ENCODE measurements at regions not wholly inside any gene's neighbourhood (a gene's known extent, or its start where the extent isn't known, plus 50 kb on each side); places are given as distances from the start of the nearest gene placed in this dataset.
"Not testable (repeated sequence)": the region's sequence is repeated elsewhere in the genome, so short reads cannot be mapped to it uniquely, and the experiment has no call there.

GRCh38 chr1:58076258-58076657 lies 470.3 kb downstream of the OMA1 start:
- DNase-seq (ENCODE audit: low read depth in 4 of 4, low spot score in 3 of 4) = no peak

DNA sequence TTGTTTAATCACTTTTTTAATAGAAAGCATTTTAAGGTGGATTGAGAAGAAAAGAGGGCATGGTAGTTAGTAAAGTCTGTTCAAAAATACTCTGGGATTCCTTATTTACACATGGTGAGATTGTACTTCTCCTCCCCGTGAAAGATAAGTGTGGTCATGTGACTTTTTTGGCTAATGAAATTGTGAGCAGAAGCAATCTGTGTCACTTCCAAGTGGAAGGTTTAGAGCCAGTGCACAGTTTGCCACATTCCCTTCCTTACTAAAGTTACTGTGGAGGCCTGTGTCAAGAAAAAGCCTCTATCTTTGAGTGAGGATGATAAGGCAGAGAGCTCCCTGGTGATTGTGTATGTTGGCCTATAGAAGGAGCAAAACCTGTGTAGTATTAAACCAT lies 471.3 kb downstream of the OMA1 start:
- DNase-seq (ENCODE audit: low read depth in 4 of 4, low spot score in 3 of 4) = no peak

DNA sequence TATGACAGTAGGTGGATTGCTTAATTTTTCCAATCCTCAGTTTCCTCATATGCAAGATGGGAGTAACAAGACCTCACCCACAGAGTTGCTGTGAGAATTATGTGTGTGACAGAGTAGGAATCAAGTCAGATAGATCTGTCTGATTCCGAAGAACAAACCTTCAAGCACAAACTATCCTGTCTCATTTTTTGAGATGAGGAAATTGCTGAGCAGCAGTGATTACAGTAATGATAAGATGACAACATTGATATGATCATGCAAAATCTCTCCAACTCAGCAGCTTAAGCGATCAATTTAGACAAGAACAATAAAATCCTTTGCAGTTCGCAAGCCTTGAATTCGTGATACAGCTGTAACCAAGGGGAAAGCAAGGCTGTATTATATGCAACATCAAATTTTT lies 474.1 kb downstream of the OMA1 start:
- DNase-seq (ENCODE audit: low read depth in 4 of 4, low spot score in 3 of 4) = no peak

GRCh38 chr1:58067082-58067481 lies 479.4 kb downstream of the OMA1 start:
- DNase-seq (ENCODE audit: low read depth in 4 of 4, low spot score in 3 of 4) = no peak

DNA sequence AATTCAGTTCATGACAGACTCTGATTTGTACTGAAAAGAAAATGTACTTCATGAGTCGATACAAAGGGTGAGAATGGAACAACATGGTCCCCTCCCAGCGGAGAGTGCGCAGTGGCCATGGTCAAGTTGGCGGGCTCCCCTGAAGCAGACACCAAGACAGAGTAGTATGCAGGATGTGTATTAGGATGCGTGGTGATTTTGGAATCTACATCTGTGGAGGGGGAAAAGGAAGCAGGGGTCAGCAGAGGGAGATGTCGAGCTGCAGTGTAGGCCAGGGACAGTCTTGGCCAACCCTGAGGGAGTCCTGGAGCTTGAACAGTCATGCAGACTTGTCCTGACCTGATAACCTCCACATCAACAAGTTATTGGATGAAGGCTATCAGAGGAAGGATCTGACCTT lies 481.0 kb downstream of the OMA1 start:
- no peak for DNase-seq (ENCODE audit: low read depth in 4 of 4, low spot score in 3 of 4)

DNA sequence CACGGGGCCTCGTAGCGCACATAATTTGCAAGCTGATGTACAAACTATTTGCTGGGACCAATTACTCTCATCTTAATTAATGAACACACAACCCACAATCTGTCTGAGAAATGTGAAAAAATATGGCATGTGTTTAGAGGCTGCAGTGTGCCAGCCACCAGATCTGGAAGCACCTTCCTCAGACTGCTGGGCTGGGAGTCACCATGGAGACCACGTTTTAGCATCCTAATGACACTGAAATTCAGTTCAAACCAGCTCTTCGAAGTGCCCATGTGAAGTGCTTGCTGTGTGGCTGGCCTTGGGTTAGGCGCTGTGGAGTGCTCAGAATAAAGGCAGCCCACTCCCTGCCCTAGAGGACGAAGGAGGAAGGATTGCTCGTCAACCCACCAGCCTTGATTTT lies 482.4 kb downstream of the OMA1 start:
- DNase-seq (ENCODE audit: low read depth in 4 of 4, low spot score in 3 of 4) = no peak

GRCh38 chr1:58063095-58063494 lies 483.4 kb downstream of the OMA1 start:
- DNase-seq (ENCODE audit: low read depth in 4 of 4, low spot score in 3 of 4) = no peak

DNA sequence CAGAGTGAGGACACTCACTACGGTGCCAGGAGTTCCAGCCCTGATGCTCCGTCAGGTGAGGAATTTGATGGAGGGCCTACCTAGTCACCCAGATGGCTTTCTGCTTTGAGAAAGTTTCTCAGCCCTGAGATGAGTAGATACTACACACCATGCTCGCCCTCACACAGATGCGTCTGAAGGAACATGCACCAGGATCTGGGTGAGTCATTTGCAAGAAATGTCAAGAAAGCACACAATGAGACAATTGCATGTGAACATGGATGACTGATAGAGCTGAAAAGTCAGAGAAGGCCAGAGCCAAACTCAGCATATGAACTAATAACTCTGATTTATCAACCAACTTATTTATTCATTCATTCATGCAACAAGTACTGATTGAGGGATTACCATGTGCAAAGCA lies 483.9 kb downstream of the OMA1 start:
- DNase-seq (ENCODE audit: low read depth in 4 of 4, low spot score in 3 of 4) = no peak

DNA sequence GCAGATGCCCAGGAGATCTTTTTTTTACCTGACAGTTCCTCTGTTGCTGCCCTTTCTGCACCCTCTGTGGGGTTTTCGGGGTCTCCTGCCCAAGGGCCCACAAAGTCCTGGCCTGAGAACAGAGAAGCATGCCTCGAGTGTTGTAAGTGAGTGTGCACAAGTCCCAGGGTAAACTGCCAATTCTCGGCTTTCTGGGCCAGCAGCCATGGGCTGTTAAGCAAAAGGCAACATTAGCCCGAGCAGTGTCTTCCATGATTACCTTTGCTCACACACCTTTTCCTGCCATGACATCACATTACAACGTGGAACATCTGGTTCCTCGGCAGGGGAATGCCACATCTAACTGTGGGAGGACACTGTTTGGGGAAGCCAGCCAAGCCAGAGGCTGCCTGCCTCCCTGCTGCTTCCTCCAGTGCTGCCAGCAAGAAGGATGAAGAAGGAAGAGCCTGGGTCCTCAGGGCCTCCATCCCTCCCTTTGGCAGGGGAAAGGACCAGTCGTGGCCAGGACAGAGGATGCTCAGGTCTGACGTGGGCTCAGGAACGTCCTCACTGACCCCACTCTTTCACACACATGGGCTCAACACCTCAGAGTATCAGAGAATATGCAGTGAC lies 485.9 kb downstream of the OMA1 start:
- no peak for DNase-seq (ENCODE audit: low read depth in 4 of 4, low spot score in 3 of 4)

DNA sequence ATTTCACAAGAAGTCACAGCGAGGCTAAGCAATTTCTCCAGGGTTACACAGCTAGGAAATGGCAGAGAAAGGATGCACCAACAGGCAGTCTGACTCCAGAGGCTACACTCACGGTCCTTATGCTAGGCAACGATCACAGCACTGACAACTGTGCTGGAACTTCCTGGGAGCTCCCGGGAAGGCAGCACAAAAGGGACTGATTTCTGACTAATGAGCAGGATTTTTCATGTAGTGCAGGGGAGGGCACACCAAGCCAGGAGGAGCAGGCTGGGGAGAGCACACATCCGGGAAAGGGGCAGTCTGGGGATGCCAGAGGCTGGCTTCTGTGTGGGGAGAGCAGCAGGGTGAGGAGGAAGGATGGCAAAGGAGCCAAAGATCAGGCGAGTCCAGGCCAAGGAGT lies 486.7 kb downstream of the OMA1 start:
- no peak for DNase-seq (ENCODE audit: low read depth in 4 of 4, low spot score in 3 of 4)

DNA sequence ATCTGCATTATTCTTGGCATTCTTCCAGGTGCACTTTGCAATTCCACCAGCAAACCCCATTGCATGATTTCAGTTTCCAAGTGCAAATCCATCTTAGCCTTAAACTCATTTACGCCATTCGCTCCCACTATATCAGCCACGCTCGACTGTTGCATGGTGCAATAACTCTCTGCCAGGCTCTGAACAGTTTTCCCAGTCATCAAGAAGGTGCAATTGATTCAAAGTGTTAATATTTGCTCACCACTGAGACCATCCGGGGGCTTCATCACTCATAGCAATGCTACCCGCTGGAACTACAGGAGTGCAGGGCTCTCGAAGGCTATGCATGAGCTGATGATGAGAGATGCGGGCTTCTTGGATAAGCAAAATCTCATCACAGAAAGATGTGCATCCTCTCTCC lies 488.2 kb downstream of the OMA1 start:
- DNase-seq (ENCODE audit: low read depth in 4 of 4, low spot score in 3 of 4) = no peak

GRCh38 chr1:58057826-58058225 lies 488.7 kb downstream of the OMA1 start:
- DNase-seq (ENCODE audit: low read depth in 4 of 4, low spot score in 3 of 4) = no peak

DNA sequence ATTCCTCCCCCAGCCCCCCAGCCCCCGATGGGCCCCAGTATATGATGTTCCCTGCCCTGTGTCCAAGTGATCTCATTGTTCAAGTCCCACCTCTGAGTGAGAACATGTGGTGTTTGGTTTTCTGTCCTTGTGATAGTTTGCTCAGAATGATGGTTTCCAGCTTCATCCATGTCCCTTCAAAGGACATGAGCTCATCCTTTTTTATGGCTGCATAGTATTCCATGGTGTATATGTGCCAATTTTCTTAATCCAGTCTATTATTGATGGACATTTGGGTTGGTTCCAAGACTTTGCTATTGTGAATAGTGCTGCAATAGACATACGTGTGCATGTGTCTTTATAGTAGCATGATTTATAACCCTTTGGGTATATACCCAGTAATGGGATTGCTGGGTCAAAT lies 495.3 kb downstream of the OMA1 start:
- DNase-seq (ENCODE audit: low read depth in 4 of 4, low spot score in 3 of 4) = not testable (repeated sequence)

GRCh38 chr1:58047265-58047858 lies 499.2 kb downstream of the OMA1 start:
- no peak for DNase-seq (ENCODE audit: low read depth in 4 of 4, low spot score in 3 of 4)

DNA sequence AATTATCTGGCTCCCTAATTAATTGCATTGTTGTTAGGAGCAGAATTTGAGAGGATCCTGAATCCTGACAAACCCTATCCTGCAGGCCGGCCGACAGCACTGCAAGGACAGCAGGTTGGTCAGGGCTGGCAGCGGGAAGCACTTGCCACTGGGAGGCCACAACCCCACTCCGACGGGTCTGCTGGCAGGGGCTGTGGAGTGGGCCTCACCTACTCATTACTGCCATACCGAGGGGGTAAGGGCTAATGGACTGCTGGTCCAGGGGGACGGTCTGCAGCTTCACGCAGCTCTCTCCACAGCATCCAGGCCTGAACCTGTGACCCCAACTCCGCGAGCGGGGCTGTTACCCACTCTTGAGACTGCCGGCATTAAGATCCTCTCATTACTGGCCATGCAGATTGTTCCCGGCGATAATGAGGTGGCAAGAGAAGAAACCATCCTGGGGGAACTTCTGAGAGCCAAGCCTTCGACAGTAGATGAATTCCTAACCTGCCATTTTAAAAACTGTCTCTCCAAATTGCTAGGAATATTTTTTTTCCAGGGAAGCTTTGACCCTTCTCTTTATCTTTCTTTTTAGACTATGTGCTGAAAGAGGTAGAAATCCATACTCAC lies 501.3 kb downstream of the OMA1 start:
- no peak for DNase-seq (ENCODE audit: low read depth in 4 of 4, low spot score in 3 of 4)

GRCh38 chr1:58041621-58042020 lies 504.9 kb downstream of the OMA1 start:
- DNase-seq (ENCODE audit: low read depth in 4 of 4, low spot score in 3 of 4) = no peak

- DNase-seq (ENCODE audit: low read depth in 4 of 4, low spot score in 3 of 4) = no peak
Measured at GRCh38 chr1:58038574-58038973, 508.0 kb downstream of the OMA1 start.

- DNase-seq (ENCODE audit: low read depth in 4 of 4, low spot score in 3 of 4) = no peak
Measured at GRCh38 chr1:58035523-58035922, 511.0 kb downstream of the OMA1 start.

DNA sequence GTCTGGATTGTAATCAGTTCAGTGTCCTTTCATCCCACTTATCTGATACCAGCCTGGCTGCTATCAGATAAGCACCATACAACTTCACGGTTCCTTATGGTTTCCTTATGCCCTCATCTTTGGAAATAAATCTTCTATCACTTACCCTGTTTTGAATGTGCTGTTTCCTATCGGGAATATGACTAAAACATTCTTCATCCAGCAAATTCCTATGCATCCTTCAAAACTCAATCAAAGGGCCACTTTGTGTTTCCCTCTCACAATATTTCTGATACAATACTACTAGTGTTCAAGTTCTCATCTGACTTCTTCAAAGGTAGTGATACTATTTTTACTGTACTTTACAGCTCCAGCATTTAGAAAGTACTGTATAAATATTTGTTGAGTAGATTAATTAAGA lies 513.2 kb downstream of the OMA1 start:
- DNase-seq (ENCODE audit: low read depth in 4 of 4, low spot score in 3 of 4) = no peak

DNA sequence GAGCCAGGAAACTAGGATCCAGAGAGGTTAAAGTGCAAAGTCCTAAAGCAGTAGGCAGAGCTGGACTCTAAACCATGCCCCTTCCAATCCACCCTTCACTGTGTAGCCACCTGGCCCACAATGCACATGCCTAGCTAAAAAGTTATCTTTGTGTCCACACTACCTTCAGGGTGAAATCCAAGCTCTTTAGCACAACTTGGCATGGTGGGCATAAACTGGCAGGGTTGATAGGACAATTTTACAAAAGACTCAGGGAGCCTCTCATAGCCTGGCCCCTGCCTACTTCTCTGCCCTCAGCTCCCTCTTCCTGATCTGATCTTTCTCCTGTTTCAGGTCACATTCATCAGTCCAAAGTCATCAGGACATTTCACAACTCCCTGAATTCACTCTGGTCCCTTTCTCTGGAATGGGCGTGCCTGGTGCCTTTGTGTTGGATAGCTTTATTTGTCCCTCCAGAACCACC lies 513.9 kb downstream of the OMA1 start:
- DNase-seq (ENCODE audit: low read depth in 4 of 4, low spot score in 3 of 4) = no peak

DNA sequence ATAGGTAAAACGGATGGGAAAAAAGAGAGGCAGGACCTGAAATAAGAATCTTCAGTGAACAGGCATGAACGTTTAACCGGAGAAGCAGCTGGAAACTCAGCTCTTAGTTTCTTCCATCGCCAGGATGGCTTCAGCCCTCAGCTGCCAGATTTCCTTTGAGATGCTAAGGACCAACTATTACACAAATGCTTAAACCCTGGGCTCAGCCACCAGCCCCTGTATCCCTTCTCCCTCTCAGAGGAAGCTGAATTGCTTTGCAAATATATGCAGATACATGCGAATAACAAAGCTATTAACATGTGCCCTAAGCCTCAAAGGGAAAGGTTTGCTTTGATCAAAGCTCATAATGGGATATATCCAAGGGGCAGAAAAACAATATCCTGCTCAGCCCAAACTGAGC lies 515.1 kb downstream of the OMA1 start:
- no peak for DNase-seq (ENCODE audit: low read depth in 4 of 4, low spot score in 3 of 4)

- DNase-seq (ENCODE audit: low read depth in 4 of 4, low spot score in 3 of 4) = no peak
Measured at GRCh38 chr1:58030456-58030855, 516.1 kb downstream of the OMA1 start.

All from right renal pelvis (tissue), 4 donors.